Loucy (cell line): ENCODE measurements at regions not wholly inside any gene's neighbourhood (a gene's known extent, or its start where the extent isn't known, plus 50 kb on each side); places are given as distances from the start of the nearest gene placed in this dataset.

Experiments used
- H2AFZ ChIP-seq: fragments of 200-600 bp; sonication (generic); 2 replicates; pipeline ENCODE4 v1.6.0; 2016; ENCODE audit warnings: antibody characterized with exemption, mild to moderate bottlenecking, low read length, moderate library complexity
- H3F3A ChIP-seq: fragments of 200-600 bp; 2 replicates; pipeline ENCODE4 v1.6.0; 2016; ENCODE audit warnings: antibody characterized with exemption, low read depth, mild to moderate bottlenecking
- H3K27me3 ChIP-seq: fragments of 200-600 bp; sonication (generic); 2 replicates; pipeline ENCODE4 v1.6.1; 2014; ENCODE audit warnings: low read length, mild to moderate bottlenecking; ENCODE audit not compliant: insufficient read depth, poor library complexity, severe bottlenecking
- H3K36me3 ChIP-seq: fragments of 200-600 bp; sonication (generic); 2 replicates; pipeline ENCODE4 v1.6.1; 2016; ENCODE audit warnings: low read length; ENCODE audit not compliant: insufficient read depth
- H3K4me1 ChIP-seq: fragments of 200-600 bp; sonication (generic); 2 replicates; pipeline ENCODE4 v1.5.1; 2014; ENCODE audit warnings: low read length, mild to moderate bottlenecking; ENCODE audit not compliant: insufficient read depth, poor library complexity, severe bottlenecking
- H3K4me2 ChIP-seq: fragments of 200-600 bp; sonication (generic); 2 replicates; pipeline ENCODE4 v1.6.0; 2014; ENCODE audit warnings: antibody characterized with exemption, low read length, low read depth, mild to moderate bottlenecking; ENCODE audit not compliant: poor library complexity, severe bottlenecking
- H3K4me3 ChIP-seq: fragments of 200-600 bp; sonication (generic); 2 replicates; pipeline ENCODE4 v1.5.1; 2014; ENCODE audit warnings: low read length, mild to moderate bottlenecking, mixed read lengths; ENCODE audit not compliant: poor library complexity, severe bottlenecking
- H3K79me2 ChIP-seq: fragments of 200-600 bp; sonication (generic); 2 replicates; pipeline ENCODE4 v1.6.1; 2014; ENCODE audit warnings: low read length; ENCODE audit not compliant: insufficient read depth
- H3K9ac ChIP-seq: fragments of 200-600 bp; sonication (generic); 2 replicates; pipeline ENCODE4 v1.6.0; 2014; ENCODE audit warnings: mild to moderate bottlenecking, low read depth, low read length, moderate library complexity; ENCODE audit not compliant: poor library complexity, severe bottlenecking
- H3K9me2 ChIP-seq: fragments of 200-600 bp; sonication (generic); replicated peaks from 2 replicates; pipeline ENCODE4 v1.6.1; 2016; ENCODE audit warnings: low read depth, low read length, mixed read lengths
- H3K9me3 ChIP-seq: fragments of 200-600 bp; sonication (generic); 2 replicates; pipeline ENCODE4 v1.6.1; 2014; ENCODE audit warnings: mild to moderate bottlenecking, antibody characterized with exemption, low read length, low read depth; ENCODE audit not compliant: insufficient read depth
- H4K20me1 ChIP-seq: fragments of 200-600 bp; sonication (generic); 2 replicates; pipeline ENCODE4 v1.6.0; 2014; ENCODE audit warnings: antibody characterized with exemption, low read length, mild to moderate bottlenecking; ENCODE audit not compliant: insufficient read depth, poor library complexity, severe bottlenecking
- CTCF ChIP-seq: fragments of 200-600 bp; sonication (generic); conservative IDR thresholded peaks from 2 replicates; pipeline ENCODE4 v1.5.1; 2014; ENCODE audit warnings: mild to moderate bottlenecking, antibody characterized with exemption, low read length
- EZH2phosphoT487 ChIP-seq: fragments of 200-600 bp; IDR thresholded peaks from 2 replicates; pipeline ENCODE4 v1.6.1; 2018; ENCODE audit warnings: antibody characterized with exemption, mild to moderate bottlenecking, moderate library complexity, borderline replicate concordance

- no peaks in the 10 kb centered on the region for H3K9me2 ChIP-seq
- H3K36me3 ChIP-seq: no peaks in the 10 kb centered on the region
- H4K20me1 ChIP-seq: no peaks in the 10 kb centered on the region
- H3K4me2 ChIP-seq: no peak overlapping the region
- no peaks in the 10 kb centered on the region for H3K79me2 ChIP-seq
- TF ChIP-seq CTCF (no peak), EZH2phosphoT487 (no peak)
- no peak overlapping the region for H3K9ac ChIP-seq
- H3F3A ChIP-seq: no peaks in the 10 kb centered on the region
- H3K4me3 ChIP-seq: no peak overlapping the region
- no peaks in the 10 kb centered on the region for H3K4me1 ChIP-seq
- H3K27me3 ChIP-seq: no peaks in the 10 kb centered on the region
- H2AFZ ChIP-seq: no peak overlapping the region
- no peaks in the 10 kb centered on the region for H3K9me3 ChIP-seq
Observed at GRCh38 chr16:56011808-56012481, 136.8 kb upstream of the CES5A start.

GRCh38 chr16:56005958-56006357, 130.8 kb upstream of the CES5A start:
- H3K79me2 ChIP-seq: no peaks in the 10 kb centered on the region
- H3K4me3 ChIP-seq: no peak overlapping the region
- H3K9ac ChIP-seq: no peak overlapping the region
- H3K27me3 ChIP-seq: no peaks in the 10 kb centered on the region
- no peaks in the 10 kb centered on the region for H3K9me3 ChIP-seq
- no peak overlapping the region for H3K4me2 ChIP-seq
- no peaks in the 10 kb centered on the region for H3K4me1 ChIP-seq
- H4K20me1 ChIP-seq: no peaks in the 10 kb centered on the region
- no peaks in the 10 kb centered on the region for H3K9me2 ChIP-seq
- H3K36me3 ChIP-seq: no peaks in the 10 kb centered on the region
- TF ChIP-seq CTCF (no peak), EZH2phosphoT487 (no peak)
- no peaks in the 10 kb centered on the region for H3F3A ChIP-seq
- H2AFZ ChIP-seq: no peak overlapping the region

- H3K9me3 ChIP-seq: no peaks in the 10 kb centered on the region
- H3K36me3 ChIP-seq: no peaks in the 10 kb centered on the region
- H3K79me2 ChIP-seq: no peaks in the 10 kb centered on the region
- no peak overlapping the region for H2AFZ ChIP-seq
- no peak overlapping the region for H3K9ac ChIP-seq
- H3K4me1 ChIP-seq: no peaks in the 10 kb centered on the region
- H3K4me2 ChIP-seq: no peak overlapping the region
- H3F3A ChIP-seq: no peaks in the 10 kb centered on the region
- H3K27me3 ChIP-seq: no peaks in the 10 kb centered on the region
- no peaks in the 10 kb centered on the region for H3K9me2 ChIP-seq
- no peak overlapping the region for H3K4me3 ChIP-seq
- TF ChIP-seq CTCF: no peak
- TF ChIP-seq EZH2phosphoT487: no peak
- H4K20me1 ChIP-seq: no peaks in the 10 kb centered on the region
Observed at GRCh38 chr16:55999683-56000082, 124.5 kb upstream of the CES5A start.
